ENCODE measurements at regions not wholly inside any gene's neighbourhood (a gene's known extent, or its start where the extent isn't known, plus 50 kb on each side); places are given as distances from the start of the nearest gene placed in this dataset.

DNA sequence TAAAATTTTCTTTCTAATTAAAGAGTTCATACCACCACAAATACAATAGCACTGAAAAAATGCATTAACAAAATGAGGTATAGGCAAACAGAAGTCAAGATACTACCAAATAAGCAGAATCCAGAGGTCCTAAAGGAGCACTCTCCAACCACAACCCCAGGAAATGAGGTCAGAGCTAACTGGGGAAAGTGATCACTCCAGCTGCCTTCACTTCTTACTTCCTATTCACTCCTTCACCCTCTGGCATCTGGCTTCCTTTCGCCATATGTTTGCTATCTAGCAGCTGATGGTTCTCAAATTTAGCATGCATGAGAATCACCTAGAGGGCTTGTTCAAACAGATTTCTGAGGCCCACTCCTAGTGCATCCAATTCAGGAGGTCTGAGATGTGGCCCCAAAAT lies 212.6 kb upstream of the ACVR2A start:
- TF ChIP-seq, protein P1, sequence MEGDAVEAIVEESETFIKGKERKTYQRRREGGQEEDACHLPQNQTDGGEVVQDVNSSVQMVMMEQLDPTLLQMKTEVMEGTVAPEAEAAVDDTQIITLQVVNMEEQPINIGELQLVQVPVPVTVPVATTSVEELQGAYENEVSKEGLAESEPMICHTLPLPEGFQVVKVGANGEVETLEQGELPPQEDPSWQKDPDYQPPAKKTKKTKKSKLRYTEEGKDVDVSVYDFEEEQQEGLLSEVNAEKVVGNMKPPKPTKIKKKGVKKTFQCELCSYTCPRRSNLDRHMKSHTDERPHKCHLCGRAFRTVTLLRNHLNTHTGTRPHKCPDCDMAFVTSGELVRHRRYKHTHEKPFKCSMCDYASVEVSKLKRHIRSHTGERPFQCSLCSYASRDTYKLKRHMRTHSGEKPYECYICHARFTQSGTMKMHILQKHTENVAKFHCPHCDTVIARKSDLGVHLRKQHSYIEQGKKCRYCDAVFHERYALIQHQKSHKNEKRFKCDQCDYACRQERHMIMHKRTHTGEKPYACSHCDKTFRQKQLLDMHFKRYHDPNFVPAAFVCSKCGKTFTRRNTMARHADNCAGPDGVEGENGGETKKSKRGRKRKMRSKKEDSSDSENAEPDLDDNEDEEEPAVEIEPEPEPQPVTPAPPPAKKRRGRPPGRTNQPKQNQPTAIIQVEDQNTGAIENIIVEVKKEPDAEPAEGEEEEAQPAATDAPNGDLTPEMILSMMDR (conservative IDR thresholded peaks at IDR 0.05; ENCODE audit: low read depth): no peak
- ChIA-PET CTCF (interaction anchor here (0.5 kb wide), 1 partner anchor 1207 kb away, joined by 3 read pairs; no protein-coding TSS in a partner anchor), POLR2A (ENCODE audit: low non-redundant PET) (no interaction called here)
- DNase-seq (ENCODE audit: low spot score): no peak
- H3K27ac ChIP-seq: no peak overlapping the region

DNA sequence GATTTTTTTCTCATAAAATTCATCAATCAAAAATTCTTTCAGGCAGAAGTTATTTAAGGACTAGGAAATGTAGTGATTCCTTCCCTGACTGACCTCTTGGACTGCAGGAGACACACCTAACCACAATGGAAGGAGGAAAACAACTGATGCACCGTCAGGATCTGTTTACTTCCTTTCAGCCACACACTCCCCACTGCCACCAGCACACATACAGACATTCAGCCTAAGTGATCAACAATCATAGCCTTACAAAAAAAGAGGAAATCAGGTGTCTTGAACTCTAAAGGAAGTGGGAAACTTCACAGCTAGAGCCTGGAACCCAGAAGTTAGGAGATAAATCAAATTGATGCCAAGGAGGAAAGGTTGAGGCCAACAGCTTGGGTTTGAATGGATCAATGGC lies 213.5 kb upstream of the ACVR2A start:
- CTCF ChIA-PET: no interaction called here
- H3K27ac ChIP-seq: no peak overlapping the region
- POLR2A ChIA-PET (ENCODE audit: low non-redundant PET): no interaction called here
- no peak for DNase-seq (ENCODE audit: low spot score)
- TF ChIP-seq, protein P1 (conservative IDR thresholded peaks at IDR 0.05; ENCODE audit: low read depth): no peak

DNA sequence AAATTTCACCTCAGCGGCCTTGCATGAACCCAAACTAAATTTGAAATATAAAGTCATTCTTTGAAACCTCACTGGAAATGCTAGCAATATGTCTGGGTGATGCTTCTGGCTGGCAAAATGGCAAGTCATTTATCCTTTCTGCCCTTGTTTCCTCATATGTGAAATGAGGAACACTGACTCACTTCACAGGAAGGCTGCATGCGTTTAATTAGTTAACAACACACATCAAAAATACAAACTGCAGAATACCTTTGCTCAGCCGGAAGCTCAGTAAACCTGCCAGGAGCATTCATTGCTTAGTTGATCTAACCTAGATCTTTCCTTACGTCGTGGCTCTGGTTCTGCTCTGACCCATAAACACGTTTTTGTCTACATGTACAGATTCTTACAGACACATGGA lies 214.2 kb upstream of the ACVR2A start:
- H3K27ac ChIP-seq: no peak overlapping the region
- TF ChIP-seq, protein P1 (conservative IDR thresholded peaks at IDR 0.05; ENCODE audit: low read depth): no peak
- ChIA-PET CTCF (no interaction called here), POLR2A (ENCODE audit: low non-redundant PET) (no interaction called here)
- DNase-seq (ENCODE audit: low spot score): no peak

DNA sequence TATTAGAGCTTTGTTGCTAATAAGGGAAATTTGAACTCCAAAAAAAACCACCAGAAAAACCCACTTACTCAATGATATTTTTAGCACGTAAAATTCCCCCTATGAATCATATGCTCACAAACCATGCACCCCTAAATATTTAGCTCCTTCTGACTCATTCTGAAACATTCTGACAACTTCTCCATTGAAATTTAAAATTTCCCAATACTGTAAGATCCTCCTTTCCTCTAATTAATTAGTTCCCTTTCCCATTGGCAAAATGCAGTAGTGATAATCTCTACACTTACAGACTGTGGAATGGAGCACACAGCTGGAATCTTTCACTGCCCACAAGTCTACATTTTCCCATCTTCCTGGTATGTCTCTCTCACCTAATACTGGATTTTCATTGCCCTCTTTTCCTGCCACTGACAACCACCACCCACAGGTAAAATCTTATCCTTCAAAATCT lies 215.8 kb upstream of the ACVR2A start:
- no peak for DNase-seq (ENCODE audit: low spot score)
- ChIA-PET POLR2A (ENCODE audit: low non-redundant PET) (no interaction called here), CTCF (interaction anchor here (0.8 kb wide), 2 partner anchors 57 to 1993 kb away, joined by 3 read pairs; no protein-coding TSS in a partner anchor)
- TF ChIP-seq, protein P1 (conservative IDR thresholded peaks at IDR 0.05; ENCODE audit: low read depth): no peak
- H3K27ac ChIP-seq: no peak overlapping the region

DNA sequence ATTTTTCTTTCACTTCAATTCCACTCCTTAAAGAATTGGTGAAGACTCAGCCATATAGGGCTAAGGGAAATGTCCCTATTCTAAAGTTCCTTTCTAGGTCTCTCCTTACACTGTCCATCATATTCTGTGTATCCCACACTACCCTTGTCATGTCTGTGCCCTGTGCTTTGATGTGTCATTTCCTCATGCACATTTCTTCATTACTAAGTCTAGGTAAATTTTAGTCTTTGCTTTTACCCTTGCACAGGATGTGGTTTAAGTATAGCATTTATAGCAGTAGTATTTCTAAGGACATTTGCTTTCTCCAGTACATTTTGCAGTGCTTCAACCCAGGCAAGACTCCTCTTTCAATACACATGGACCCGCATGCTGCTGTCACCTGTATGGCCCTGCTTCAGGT lies 221.5 kb upstream of the ACVR2A start:
- CTCF ChIA-PET: interaction anchor here (0.6 kb wide), 1 partner anchor 47 kb away, joined by 3 read pairs; no protein-coding TSS in a partner anchor

DNA sequence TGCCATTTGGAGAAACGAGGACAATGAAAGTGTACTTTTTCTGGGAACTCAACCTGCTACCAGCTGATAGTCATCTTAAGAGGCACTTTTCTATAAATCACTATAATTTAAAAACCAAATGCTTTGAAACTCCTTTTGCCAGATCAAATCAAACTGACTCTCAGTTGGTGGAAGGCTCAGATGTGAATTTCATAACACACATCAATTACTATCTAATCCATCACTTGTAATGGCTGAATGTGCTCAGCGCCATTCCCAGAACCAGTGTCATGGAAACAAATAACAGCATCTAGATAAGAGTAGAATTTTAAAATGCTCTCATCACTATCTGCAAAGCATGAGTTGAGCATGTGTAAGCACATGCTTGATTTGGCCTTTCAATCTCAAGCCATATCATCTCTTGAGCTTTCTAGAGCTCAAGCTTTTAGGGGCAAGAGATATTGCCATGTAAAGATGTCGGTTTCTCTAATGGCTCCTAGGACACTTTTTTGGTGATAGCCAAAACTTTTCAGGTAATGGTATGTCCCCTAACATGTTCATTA lies 223.1 kb upstream of the ACVR2A start:
- ChIA-PET POLR2A (ENCODE audit: low non-redundant PET) (no interaction called here), CTCF (no interaction called here)
- no peak overlapping the region for H3K27ac ChIP-seq
- no peak for DNase-seq (ENCODE audit: low spot score)
- TF ChIP-seq, protein P1 (conservative IDR thresholded peaks at IDR 0.05; ENCODE audit: low read depth): no peak

More for the DNA sequence above, 221.5 kb upstream of the ACVR2A start:
- TF ChIP-seq, protein P1 (conservative IDR thresholded peaks at IDR 0.05; ENCODE audit: low read depth): no peak
- POLR2A ChIA-PET (ENCODE audit: low non-redundant PET): no interaction called here
- no peak for DNase-seq (ENCODE audit: low spot score)
- no peak overlapping the region for H3K27ac ChIP-seq
